HG03280 (cell line): ENCODE measurements at regions not wholly inside any gene's neighbourhood (a gene's known extent, or its start where the extent isn't known, plus 50 kb on each side); places are given as distances from the start of the nearest gene placed in this dataset.

ENCODE experiments used
- ATAC-seq: cut with Tn5 transposase; IDR thresholded peaks from one replicate; pipeline ENCODE4 v1.9.1; 2021; ENCODE audit warnings: mild to moderate bottlenecking, moderate library complexity; ENCODE audit not compliant: unreplicated experiment

DNA sequence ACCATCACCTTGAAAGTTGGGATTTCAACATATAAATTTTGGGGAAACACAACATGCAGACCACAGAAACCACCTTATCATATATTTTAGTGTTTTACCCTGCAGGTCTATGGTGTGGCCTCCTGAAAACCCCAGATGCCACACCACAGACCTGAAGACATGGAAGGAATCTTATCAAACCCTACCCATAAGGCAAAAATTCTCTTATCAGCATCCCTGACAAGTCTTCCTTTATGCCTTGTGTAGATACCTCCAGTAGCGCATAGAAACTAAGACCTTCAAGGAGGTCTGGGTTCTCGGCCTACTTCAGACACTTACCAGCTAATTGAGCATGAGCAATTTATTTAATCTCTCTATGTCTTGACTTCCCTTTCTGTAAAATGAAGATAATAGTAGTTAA lies 59.1 kb upstream of the SLC14A2 start:
- ATAC-seq: no peak

DNA sequence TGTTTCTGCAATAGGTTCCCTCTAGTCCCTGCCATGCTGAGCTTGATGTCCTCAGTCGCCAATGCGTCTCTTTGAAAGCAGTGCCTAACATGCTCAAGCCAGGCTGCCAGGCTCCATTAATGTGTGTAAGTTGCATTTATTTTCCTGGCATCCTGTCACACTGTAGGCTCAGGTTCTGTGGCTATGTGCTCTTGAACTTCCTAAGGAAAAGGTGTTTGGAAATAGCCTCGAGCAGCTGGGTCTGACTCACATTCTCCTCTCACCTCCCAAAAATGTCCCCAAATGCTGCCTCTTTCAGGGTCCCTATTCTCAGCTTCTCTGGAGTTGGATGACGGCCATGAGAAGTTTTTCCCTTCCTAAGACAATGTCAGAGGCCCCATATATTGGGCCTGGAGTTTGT lies 58.0 kb upstream of the SLC14A2 start:
- ATAC-seq: no peak

DNA sequence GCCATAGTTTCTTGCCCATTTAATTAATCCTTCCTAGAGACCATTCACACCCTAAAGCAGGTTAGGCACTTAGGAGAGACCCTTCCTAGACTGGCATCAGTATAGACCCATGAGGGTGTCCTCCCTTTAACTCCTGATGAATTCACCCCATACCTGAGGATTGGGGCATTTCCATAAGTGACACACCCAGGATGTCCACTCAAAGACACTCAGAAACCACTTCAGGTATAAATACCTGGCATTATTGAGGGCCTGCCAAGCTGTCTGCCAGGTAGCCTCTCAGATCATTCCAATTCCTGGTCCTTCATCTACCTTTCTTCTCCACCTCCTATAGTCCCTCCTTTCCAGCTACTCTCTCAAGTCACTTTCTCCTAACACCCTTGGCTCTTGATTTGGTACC lies 57.5 kb upstream of the SLC14A2 start:
- no peak for ATAC-seq

DNA sequence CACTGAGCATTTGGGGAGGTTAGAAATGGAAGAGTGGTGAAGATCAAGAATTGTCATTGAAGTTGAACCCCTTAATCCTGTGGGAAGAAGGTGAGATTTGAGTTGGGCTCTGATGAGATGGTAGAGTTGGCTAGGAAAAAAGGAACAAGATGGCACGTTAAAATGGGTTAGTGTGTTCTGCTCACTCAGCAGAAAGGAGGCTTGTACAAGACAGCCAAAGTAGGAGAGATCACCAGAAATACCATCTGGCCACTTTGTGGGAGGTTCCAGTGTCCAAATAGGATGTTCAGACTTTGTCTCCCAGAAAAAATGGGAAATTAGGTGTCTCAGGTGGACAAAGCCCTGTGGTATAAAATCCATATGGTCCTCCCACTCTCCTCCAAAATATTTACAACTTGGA lies 56.0 kb upstream of the SLC14A2 start:
- no peak for ATAC-seq

DNA sequence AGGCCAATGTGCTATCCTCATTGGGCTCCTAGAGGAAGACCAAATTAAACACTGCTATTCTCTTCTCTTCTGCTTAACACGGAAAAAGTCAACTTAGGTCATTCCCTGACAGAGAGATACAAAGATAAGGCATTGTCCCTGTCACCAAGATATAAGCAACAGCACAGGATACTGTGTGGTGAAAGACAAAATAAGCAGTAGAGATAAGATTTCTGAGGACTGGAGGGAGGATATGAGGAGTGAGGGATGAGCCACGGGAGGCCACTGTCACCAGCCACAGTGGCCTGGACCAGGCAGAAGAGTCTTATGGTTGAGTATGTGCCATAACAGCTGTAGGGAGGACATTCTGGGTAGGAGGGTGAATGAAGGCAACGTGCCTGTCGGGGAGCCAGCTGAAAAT lies 54.4 kb upstream of the SLC14A2 start:
- no peak for ATAC-seq

DNA sequence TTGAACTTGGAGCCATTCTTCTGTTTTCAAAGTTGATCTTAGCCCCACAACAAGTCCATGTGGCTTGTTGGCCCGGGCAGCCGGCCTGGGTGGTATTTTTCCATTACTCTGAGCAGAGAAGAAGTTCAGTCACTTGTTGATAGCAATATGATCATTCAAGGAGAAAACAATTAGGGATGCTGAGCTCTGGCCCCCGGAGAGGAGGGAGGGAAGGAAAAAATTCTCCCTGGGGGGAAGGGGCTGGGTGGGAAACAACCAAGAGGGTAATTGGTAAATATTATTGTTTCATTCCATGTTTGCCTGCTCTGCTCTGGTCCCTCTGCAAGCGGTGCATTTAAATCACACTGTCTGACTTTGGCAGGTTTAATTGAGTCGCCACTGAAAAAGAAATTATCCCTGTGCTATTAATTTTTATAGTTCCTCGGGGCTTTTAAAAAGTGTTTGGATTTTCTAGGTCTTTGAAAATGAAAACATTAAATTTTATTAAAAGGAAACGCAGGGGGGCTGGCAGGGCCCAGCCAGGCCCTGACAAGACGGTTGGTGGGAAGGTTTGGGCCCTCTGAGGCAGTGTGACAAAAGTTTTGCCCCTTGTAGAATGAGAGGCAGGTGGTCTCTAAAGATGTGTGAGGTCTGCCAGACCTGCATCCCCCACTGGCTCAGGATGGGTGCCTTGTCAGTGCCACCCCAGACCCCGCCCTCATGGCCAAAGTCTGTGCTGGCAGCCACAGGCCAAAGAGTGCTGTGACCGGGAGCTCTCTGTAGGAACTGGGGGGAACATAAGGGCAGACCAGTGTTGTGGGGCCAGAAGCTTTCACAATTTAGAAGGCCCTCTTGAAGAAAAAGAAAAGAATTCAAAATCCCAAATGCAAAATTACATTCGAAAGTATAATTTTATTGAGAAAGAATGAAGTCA lies 52.5 kb upstream of the SLC14A2 start:
- ATAC-seq: no peak

DNA sequence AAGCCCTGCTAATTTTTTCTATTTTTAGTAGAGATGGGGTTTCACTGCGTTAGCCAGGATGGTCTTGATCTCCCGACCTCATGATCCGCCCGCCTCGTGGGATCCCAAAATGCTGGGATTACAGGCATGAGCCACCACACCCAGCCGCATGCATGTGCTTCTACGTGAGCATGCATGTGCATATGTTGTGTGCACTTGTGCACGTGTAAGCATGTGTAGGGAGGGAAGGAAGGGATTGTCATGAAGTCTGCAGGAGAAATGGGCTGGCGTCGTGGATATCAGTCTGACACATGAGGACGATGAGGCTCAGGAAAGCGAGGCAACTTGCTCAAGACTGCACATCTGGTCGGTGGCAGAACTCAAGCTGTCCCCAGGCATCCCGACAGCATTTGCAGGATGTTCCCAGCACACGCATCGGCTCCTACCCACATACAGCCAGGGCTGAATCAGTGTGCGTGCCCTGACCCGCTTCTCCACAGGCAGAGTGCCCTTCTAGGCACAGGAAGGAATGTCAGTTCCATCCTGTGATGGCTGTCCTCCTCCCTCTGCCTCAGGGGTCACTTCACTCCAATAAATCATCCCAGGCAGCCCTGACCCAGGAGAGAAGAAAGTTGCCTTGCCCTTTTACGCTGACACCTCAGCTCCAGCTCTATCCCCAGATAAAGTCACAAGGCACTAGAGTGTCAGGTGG lies 49.9 kb upstream of the SLC14A2 start:
- ATAC-seq: no peak
